ENCODE measurements at regions not wholly inside any gene's neighbourhood (a gene's known extent, or its start where the extent isn't known, plus 50 kb on each side); places are given as distances from the start of the nearest gene placed in this dataset.

DNA sequence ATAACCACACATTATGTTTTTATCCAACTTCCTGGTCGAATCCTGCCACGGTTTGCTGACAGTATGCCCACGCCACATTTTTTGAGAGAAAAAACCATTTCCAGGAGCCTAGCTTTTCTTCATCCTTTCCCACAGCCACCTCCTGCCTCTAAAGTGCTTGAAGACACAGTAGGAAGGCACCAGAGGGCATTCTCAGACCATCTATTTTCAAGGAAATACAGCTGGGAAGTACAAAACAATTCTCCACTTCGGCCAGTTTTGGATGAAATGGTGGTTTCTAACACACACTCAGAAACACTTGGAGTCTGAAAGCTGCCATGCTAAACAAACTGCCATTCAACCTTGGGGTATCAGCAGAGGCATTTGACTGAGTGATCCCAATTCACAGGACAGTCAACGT is 86.3 kb upstream of the RPS23 start:
- peaks cover 3% of the 10 kb centered on the region for H3K27me3 Mint-ChIP-seq (ENCODE audit: low read depth)
- H3K4me1 Mint-ChIP-seq = peaks cover 48% of the 10 kb centered on the region
- H3K27ac Mint-ChIP-seq = peak overlapping the region; percentile 30 to 90 (median 90)
- no peak overlapping the region for H3K4me3 Mint-ChIP-seq
- peaks cover 6% of the 10 kb centered on the region for H3K9me3 Mint-ChIP-seq
- peak; percentile 50 to 61 (median 55) for TF ChIP-seq CTCF (IDR thresholded peaks at IDR 0.05; ENCODE audit: unreplicated experiment in 3 of 3)
- no peaks in the 10 kb centered on the region for H3K36me3 Mint-ChIP-seq (ENCODE audit: low read depth)

GRCh38 chr5:82363524-82363923 is 85.4 kb upstream of the RPS23 start:
- Mint-ChIP-seq H3K4me1 (peaks cover 58% of the 10 kb centered on the region), H3K4me3 (no peak overlapping the region), H3K27me3 (ENCODE audit: low read depth) (peaks cover 3% of the 10 kb centered on the region), H3K9me3 (peaks cover 3% of the 10 kb centered on the region), H3K36me3 (ENCODE audit: low read depth) (no peaks in the 10 kb centered on the region), H3K27ac (peak overlapping the region in 1 of 3 experiments; percentile 63)
- TF ChIP-seq CTCF (IDR thresholded peaks at IDR 0.05; ENCODE audit: unreplicated experiment in 3 of 3) = no peak

DNA sequence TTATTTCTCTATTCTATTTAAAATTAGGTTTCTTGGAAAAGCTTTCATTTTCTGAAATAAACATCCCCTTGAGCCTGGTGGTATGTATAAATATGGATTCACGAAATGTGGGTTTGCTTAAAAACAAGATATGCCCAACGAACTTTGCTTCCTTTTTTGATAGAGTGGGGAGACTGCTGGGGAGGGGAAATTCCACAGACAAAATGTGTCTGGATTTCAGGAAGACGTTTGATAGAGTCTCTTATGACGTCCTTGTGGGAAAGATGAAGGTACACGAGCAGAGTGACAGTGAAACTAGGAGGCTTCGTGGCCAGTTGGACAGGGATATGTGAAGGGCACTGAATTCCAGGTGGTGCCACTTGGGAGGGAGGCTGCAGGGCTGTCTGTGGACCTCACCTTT is 84.5 kb upstream of the RPS23 start:
- peak overlapping the region in 2 of 3 experiments; percentile 19 to 63 for H3K27ac Mint-ChIP-seq
- H3K36me3 Mint-ChIP-seq (ENCODE audit: low read depth) = no peaks in the 10 kb centered on the region
- no peak overlapping the region for H3K4me3 Mint-ChIP-seq
- TF ChIP-seq CTCF (IDR thresholded peaks at IDR 0.05; ENCODE audit: unreplicated experiment in 3 of 3) = no peak
- peaks cover 3% of the 10 kb centered on the region for H3K27me3 Mint-ChIP-seq (ENCODE audit: low read depth)
- H3K4me1 Mint-ChIP-seq = peaks cover 61% of the 10 kb centered on the region
- H3K9me3 Mint-ChIP-seq = no peaks in the 10 kb centered on the region

DNA sequence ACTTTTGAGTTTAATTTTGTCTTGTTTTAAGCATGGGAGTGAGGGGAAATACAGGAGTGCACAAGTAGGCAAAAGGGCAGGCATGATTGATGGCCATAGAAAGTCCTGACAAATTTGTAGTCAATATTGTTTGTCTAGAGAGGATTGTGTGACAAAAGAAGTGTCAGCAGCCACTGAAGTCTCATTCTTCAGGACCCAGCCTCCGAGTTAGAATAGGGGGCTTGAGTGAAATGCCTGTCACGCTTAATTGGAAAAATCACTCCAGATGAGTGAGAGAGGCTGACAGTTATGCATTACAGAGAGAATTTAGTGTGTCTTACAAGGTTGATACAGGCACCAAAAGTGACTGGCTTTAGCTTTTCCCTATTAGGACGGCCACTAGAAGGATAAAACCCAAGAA is 81.9 kb upstream of the RPS23 start:
- H3K4me3 Mint-ChIP-seq = no peak overlapping the region
- H3K9me3 Mint-ChIP-seq = no peaks in the 10 kb centered on the region
- peak overlapping the region; percentile 69 to 98 (median 94) for H3K27ac Mint-ChIP-seq
- TF ChIP-seq CTCF (IDR thresholded peaks at IDR 0.05; ENCODE audit: unreplicated experiment in 3 of 3) = no peak
- H3K36me3 Mint-ChIP-seq (ENCODE audit: low read depth) = no peaks in the 10 kb centered on the region
- no peaks in the 10 kb centered on the region for H3K27me3 Mint-ChIP-seq (ENCODE audit: low read depth)
- H3K4me1 Mint-ChIP-seq = peaks cover 67% of the 10 kb centered on the region

- Mint-ChIP-seq H3K4me3 (peak overlapping the region in 1 of 3 experiments; percentile 30), H3K27ac (peak overlapping the region; percentile 69 to 98 (median 94)), H3K4me1 (peaks cover 60% of the 10 kb centered on the region), H3K36me3 (ENCODE audit: low read depth) (no peaks in the 10 kb centered on the region), H3K9me3 (no peaks in the 10 kb centered on the region), H3K27me3 (ENCODE audit: low read depth) (no peaks in the 10 kb centered on the region)
- no peak for TF ChIP-seq CTCF (IDR thresholded peaks at IDR 0.05; ENCODE audit: unreplicated experiment in 3 of 3)
Measured at GRCh38 chr5:82359272-82359671, 81.1 kb upstream of the RPS23 start.

DNA sequence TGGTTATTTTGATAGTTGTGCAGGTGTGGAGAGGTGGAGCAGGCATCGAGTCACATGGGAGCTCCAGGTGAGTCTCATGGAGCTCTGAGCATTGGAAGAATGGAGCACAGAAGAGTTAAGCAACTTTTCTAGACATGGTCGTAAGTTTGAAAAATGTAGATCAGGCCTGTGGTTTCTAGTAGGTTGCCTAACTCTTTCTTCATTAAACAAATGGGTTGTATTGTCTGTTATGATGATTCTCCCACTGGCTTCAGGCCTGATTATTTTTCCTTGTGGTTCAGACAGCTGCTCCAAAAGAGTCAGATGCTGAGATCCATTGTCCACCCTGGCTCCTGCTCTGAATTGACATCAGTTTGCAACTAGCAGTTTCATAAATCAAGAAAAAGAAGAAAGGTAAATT is 80.3 kb upstream of the RPS23 start:
- Mint-ChIP-seq H3K4me1 (peaks cover 58% of the 10 kb centered on the region), H3K27me3 (ENCODE audit: low read depth) (no peaks in the 10 kb centered on the region), H3K36me3 (ENCODE audit: low read depth) (no peaks in the 10 kb centered on the region), H3K27ac (peak overlapping the region in 2 of 3 experiments; percentile 94 to 98), H3K4me3 (no peak overlapping the region), H3K9me3 (no peaks in the 10 kb centered on the region)
- no peak for TF ChIP-seq CTCF (IDR thresholded peaks at IDR 0.05; ENCODE audit: unreplicated experiment in 3 of 3)

Data from nephron (organoid).